ENCODE measurements at regions not wholly inside any gene's neighbourhood (a gene's known extent, or its start where the extent isn't known, plus 50 kb on each side); places are given as distances from the start of the nearest gene placed in this dataset.

DNA sequence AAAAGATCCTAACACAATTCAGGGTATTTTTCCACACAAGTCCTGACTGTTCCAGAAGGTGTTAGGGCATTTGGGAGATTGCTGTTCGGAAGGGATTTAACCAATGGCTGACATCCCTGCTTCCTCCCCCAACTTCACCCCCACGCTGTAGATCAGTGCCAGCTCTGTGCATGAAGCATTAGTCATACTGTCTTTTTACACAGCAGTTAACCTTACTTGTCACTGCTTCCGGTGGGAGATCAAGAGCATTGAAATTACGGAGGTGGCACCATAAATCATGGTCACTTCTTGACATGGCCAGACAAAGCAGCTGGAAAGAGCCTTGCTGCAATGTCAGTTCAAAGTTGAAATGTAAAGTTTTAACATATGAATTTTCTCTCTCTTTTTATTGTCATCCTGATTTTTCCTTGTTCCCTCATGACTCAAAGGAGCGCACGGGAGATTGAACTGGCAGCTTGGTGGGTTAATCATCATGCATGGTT is 70.2 kb downstream of the HRH4 start:
- peak; percentile 71 for DNase-seq

DNA sequence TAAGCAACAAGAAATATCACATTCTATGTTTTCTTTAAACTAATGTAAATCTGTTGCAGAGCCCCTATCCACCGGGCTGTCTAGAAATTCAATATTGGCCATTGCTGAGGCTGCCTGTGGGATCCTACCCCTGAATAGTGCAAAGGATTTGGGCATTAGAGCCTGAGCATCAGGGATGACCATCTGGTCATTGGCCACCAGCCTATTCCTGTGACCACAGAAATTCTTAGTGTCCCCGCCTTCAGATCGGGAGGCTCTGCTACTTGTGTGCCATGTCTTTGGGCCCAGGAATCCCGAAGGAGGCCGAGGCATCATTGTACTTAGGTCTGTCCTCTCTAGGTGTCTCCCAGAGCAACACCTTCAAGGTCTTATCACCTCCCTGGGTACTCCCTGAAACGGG is 73.8 kb downstream of the HRH4 start:
- DNase-seq = no peak

DNA sequence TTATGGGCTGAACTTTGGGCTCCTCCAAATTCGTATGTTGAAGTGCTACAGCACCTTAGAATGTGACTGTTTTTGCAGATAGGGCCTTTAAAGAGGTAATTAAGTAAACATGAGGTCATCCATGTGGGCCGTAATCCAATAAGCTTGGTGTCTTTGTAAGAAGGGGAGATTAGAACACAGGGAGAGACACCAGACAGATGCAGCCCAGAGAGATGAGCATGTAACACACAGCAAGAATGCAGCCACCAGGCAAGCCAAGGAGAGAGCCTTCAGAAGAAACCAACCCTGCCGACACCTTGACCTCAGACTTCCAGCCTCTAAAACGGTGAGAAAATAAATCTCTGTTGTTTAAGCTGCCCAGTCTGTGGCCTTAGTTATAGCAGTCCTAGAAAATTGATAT is 74.3 kb downstream of the HRH4 start:
- DNase-seq = no peak

- no peak for DNase-seq
These were observed 75.3 kb downstream of the HRH4 start for GRCh38 chr18:24535527-24536295.

DNA sequence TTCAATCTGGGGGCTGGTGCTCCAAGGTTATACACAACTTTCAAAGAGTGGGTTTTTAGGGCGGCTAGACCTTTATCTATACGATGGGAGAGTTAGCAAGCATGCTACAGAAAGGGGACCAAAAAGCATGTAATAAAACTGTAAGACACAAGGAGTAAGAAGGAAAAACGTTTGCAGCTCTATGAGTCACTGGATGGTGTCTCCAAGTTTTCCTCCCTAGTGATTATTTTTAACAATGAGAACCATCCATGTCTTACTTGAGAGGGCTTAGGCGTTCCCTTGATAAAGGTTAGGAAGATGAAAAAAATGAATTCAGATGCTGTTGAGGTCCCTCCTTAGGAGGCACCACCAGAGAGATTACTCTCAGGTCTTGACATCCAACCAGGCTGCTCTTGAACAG is 75.9 kb downstream of the HRH4 start:
- DNase-seq = no peak

DNA sequence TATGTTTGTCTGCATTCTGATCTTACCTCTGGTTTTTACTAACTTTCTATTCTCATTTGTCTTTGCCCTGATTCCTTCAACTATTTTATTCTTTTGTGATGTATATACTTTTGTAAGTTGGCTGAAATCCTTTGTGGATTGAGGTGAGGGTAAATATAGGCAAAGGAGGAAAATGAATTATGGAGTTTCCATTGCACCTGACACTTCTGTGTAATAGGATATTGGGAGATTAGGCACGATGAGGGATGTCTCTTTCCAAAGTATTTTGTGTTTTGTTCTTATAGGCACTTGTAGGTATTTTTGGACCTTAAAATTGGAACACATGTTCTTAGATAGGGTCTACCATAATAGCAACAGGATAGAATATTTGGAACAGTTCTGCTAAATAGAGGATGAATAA is 76.4 kb downstream of the HRH4 start:
- no peak for DNase-seq

DNA sequence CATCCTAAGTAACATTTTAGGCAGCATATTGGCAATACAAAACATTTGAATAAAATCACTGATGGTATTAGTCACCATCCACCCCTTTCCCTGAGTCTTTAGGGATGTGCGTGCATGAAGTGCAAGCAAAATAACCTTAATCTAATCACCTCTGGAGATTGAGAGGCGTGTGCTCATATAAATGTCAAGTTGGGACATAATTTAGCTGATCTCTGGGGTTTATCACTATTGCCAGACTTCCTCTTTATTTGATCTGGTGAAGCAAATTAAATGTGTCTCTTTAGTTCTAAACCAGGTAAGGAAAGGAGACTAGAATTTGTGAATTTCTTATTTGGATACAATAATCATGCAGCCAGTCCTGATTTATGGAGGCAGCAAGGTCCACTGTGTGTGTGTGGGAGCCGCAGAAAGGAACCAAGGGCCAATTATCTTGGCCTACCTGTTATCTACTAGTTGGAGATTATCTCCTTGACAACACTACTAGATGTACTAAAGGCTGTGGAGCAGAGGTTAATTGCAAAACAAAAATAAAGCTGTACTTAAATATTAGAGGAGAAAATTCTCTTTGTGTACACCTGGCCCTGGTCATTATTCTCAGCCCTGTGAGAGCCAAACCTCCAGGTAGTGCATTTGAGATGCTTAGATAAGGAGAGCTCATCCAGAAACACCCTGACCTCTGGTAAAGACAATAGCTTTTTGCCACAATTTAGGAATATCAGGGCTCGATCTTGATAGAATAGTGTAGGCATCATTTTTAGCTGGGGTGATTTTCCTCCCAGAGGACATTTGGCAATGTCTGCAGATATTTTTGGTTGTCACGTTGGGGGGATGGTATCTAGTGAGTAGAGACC is 78.2 kb downstream of the HRH4 start:
- DNase-seq = peak; percentile 74

DNA sequence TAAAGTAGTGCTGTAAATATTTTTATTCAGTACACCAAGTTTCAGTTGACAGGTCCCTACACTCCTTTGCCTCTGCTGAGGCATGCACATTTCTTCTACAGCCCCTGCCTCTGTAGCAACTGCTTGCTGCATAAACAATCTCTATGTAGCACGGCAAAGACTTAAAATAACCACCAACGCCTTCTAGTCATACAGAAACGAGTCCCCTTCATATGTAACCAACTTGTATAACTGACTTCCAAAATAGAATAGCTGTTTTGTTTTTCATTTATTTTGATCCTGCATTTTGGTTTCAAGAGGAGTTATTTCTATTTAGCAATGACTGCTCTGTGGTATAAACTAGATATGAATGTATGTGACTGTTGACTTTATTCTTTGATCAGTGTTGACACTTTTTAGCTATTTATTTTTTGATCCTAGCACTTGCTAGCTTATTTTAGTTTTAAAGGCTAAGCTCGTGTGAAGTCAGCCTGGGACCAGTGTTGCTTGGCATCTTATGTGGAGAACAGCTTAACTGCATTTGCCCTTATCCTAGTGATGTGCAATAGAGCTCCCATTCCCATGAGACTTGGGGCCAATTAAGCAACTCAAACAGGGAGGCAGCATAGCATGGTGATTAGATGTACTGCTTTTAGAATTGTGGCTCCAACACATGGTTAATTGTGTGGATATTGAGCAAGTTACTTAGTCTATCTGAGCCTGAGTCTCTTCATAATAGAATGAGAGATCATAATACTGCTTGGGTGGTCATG is 79.6 kb downstream of the HRH4 start:
- no peak for DNase-seq

DNA sequence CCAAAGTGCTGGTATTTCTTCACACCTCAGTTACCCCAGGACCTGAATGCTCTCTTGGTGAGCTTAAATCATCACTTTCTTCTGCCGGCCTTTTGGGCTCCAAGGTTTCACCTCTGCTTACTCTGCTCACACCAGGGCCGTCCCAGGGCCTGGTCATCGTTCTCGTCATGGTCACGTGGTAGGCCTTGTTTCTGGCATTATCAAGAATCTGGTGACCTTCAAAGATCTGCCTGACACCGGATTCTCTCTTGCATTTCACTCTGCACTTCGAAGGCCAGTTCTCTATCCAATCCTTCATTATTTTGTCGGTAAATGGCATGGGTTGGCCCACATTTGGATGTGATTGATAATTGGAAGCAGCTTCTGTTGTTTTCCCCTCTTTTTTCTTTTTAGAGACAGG is 80.5 kb downstream of the HRH4 start:
- DNase-seq = no peak

DNA sequence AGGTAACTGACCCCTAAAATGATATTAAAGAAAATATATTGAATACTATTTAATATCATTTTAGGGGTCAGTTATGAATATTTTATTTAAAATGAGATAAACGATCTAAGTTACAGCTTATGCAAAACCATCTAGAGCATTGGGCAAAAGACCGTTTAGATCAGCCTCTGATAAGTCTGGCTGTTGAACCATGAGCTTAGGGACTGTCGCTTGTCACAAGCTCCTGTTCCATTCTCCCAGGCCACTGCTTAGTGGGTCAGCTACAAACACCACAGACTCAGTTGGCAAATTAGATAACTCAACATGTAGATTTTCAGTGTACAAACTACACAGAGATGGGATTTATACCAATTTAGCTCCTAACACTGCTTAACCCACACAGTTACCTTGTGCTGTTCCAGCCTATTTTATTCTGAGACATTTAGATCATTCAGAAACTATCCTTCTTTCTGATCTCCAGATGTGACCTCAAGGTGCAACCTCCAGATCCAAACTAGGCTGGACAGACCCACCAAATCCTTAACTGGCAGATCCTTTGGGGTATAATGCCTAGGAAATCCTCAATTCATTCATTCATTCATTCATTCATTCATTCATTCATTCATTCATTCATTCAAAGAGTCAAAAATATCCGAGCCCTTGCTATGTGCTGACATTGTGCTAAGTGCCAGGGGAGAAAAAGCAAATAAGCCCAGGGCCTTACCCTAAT is 82.8 kb downstream of the HRH4 start:
- peak; percentile 42 for DNase-seq

DNA sequence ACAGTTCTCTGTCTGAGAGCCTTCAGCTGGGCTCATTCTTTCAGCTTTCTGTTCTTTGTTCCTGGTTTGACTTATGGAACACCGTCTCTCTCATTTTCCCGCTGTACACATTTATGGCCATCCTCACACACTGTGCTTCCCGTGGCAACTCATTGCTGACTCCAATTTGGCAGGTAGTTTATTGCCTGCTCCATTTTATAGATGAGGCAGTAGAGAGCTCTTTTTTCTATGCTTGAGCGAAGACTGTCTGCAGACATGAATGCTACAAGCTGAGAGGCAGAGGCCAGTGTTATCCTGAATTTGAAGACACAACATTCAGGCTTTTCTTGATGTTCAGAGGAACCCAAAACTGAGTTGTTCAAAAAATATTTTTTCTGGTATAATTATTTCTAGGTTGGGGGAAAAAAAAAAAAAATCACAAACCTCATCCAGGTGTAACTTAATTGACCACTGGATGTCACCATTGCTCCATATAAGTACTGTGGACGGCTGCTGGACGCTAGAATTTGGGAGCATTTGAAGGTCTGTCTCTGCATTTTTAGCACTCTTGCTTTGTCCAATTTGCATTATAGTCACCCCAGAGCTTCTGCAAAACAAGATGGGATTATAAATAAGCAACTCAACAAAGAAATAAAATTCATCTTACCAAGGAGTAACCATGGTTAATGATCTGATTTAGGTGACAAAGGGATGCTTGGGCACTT is 83.5 kb downstream of the HRH4 start:
- peak; percentile 65 for DNase-seq

GRCh38 chr18:24544949-24545348 is 84.5 kb downstream of the HRH4 start:
- no peak for DNase-seq

GRCh38 chr18:24545651-24546050 is 85.2 kb downstream of the HRH4 start:
- no peak for DNase-seq

DNA sequence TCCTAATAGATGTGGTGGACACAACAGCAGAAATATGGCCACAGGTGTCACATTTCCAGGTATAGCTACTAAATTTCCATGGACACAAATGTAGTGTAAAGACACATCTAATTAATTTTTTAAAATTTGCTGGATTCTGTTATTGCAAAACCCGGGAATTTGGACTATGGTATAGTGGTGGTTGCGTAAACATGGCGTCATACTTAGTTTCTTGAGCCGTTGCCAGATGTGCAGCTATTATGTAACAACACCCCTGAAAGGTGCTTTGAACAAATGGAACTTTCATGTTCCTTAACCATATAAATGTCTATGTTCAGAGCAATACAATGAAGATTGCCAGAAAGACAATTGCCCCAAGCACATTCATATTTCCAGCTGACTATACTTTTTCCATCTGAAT is 85.9 kb downstream of the HRH4 start:
- no peak for DNase-seq

- no peak for DNase-seq
These were observed 88.1 kb downstream of the HRH4 start for GRCh38 chr18:24548583-24548982.

GRCh38 chr18:24552218-24552617 is 91.8 kb downstream of the HRH4 start:
- DNase-seq = no peak

DNA sequence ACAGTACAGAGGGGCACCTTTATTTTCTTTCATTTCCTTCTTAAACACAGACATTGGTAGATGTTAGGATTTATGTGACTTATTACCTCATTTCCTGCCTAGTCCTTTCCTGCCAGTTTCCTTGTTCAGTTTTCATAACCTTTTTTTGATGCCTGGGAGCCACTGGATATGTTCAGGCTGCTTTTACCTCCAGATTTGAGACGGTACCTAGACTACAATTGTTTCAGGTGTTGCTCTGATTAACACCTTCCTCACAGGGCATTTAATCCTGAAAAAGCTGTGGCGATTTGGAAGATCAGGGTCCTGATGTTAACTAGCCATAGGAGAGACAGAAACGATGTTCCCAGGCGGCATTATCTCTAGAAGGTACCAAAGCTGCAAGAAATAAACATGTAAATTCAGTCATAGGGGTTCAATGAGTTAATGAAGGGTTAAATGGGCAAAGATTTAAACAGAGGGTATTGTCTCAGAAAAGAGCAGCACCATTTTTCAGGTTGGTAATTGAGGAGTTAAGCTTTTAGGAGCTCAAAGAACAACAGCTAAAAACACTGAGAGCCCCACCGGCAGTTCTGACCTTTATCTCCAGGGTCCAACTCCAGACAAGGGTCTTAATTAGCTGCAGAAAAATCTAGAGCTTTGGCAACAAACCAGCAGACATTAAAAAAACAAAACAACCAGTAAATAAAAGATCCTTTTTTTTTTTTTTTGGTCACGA is 93.3 kb downstream of the HRH4 start:
- no peak for DNase-seq

DNA sequence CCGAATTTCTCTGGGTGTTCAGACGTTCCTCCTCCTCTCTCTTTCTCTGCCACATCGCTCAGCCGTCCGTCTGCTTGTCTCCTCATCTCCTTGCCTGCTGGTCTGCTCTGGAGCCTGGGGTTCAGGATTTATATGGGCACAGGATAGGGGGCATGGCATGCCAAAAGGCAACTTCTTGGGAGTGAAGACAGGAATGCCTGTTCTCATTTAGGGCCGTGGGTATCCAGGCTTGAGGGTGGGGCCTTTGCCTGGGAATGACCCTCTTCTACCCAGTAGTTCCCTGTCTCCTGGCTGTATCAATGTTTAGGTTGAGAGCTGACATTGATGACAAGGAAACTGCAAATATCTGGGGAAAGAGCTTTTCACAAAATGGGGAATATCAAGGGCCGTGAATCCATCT is 98.0 kb downstream of the HRH4 start:
- DNase-seq = no peak

DNA sequence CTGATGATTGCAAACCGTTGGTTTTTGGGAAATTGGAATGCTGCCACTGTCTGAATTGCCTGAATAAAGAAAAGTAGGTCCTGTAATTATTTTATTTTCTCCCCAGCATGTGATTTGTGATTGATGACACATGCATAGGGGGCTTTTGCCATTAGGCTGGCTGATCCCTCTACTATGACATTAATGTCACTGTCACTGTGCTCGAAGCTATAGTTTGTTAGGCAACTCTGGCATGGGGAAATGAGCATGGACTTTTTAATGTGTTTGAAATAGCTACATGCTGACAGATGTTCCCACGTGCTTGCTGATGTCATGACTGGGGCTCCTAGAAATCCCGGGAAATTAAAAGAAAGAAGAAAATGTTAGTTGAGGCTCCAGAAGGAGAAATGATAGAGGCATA is 99.1 kb downstream of the HRH4 start:
- no peak for DNase-seq

- DNase-seq = no peak
These were observed 100.1 kb downstream of the HRH4 start for GRCh38 chr18:24560511-24560981.

- DNase-seq = no peak
These were observed 101.0 kb downstream of the HRH4 start for GRCh38 chr18:24561369-24561965.

Measured in OCI-M1 (cell line).